ENCODE measurements at regions not wholly inside any gene's neighbourhood (a gene's known extent, or its start where the extent isn't known, plus 50 kb on each side); places are given as distances from the start of the nearest gene placed in this dataset.

DNA sequence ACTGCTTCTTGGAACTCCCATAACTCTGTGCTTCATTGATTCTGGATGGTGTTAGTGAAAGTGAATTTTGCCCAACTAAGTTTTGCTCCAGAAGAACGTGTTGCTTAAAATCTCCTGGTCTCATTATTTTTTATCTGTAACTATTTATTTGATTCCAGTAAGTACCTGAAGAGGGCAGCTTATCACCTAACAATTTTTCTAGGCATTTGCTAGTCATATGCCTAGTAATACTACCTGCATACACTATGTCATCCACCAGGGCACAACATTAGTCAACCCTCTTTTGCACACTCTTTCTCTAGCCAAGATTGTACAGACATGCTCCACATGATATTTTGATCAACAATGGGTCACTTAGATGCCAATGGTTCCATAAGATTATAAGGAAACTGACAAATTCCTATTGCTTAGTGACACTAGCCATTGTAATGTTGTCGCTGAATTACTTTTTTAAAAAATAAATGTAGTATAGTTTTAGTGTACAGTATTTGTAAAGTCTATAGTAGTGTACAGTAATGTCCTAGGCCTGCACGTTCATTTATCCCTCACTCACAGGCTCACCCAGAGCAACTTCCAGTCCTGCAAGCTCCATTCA is 499.9 kb upstream of the AADAT start:
- DNase-seq (ENCODE audit: low read depth) = peak; percentile 75
- no peak overlapping the region for H3K4me3 ChIP-seq (ENCODE audit: low read depth, low read length)
- TF ChIP-seq, protein P1, sequence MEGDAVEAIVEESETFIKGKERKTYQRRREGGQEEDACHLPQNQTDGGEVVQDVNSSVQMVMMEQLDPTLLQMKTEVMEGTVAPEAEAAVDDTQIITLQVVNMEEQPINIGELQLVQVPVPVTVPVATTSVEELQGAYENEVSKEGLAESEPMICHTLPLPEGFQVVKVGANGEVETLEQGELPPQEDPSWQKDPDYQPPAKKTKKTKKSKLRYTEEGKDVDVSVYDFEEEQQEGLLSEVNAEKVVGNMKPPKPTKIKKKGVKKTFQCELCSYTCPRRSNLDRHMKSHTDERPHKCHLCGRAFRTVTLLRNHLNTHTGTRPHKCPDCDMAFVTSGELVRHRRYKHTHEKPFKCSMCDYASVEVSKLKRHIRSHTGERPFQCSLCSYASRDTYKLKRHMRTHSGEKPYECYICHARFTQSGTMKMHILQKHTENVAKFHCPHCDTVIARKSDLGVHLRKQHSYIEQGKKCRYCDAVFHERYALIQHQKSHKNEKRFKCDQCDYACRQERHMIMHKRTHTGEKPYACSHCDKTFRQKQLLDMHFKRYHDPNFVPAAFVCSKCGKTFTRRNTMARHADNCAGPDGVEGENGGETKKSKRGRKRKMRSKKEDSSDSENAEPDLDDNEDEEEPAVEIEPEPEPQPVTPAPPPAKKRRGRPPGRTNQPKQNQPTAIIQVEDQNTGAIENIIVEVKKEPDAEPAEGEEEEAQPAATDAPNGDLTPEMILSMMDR (IDR thresholded peaks at IDR 0.05; ENCODE audit: insufficient read depth, low read depth, low read length, missing control alignments) = peak; percentile 52

DNA sequence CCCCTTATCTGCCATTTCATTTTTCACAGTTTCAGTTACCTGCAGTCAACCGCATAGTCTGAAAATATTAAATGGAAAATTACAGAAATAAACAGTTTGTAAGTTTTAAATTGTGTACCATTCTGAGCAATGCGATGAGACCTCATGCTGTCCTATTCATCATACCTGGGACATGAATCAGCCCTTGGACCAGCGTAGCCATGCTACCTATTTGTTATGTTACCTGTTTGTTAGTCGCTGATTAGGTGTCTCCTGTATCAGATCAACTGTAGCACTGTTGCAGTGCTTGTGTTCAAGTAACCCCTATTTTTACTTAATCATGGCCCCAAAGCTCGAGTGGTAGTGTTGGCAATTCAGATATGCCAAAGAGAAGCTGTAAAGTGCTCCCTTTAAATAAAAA is 492.2 kb upstream of the AADAT start:
- no peak overlapping the region for H3K4me3 ChIP-seq (ENCODE audit: low read depth, low read length)
- TF ChIP-seq, protein P1 (IDR thresholded peaks at IDR 0.05; ENCODE audit: insufficient read depth, low read depth, low read length, missing control alignments) = no peak
- DNase-seq (ENCODE audit: low read depth) = no peak

DNA sequence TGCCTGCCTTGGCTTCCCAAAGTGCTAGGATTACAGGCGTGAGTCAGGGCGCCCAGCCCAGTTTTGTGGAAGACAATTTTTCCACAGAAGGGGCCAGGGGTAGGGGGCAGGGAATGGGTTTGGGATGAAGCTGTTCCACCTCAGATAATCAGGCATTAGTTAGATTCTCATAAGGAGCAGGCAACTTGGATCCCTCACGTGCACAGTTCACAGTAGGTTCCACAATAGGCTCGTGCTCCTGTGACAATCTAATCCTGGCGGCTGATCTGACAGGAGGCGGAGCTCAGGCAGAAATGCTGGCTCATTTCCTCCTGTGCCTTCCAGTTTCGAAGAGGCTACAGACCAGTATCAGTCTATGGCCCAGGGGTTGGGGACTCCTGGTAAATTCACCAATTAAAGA is 491.6 kb upstream of the AADAT start:
- no peak overlapping the region for H3K4me3 ChIP-seq (ENCODE audit: low read depth, low read length)
- no peak for DNase-seq (ENCODE audit: low read depth)
- TF ChIP-seq, protein P1 (IDR thresholded peaks at IDR 0.05; ENCODE audit: insufficient read depth, low read depth, low read length, missing control alignments) = no peak

DNA sequence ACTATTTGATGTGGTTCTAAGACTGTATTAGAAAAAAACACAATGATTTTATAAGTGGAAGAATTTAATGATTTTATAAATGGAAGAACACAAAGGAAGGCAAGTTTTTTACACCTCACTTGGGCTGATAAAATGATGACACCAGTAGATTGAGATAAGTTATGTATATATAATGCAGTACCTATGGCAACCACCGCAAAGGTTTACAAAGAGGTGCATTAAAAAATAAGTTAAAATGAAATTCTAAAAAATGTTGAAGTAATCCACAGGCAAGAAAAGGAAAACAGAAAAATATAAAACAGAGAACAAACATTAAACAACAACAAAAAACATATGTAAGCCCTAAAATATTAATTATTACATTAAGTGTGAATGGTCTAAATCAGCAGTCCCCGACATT is 490.9 kb upstream of the AADAT start:
- no peak overlapping the region for H3K4me3 ChIP-seq (ENCODE audit: low read depth, low read length)
- TF ChIP-seq, protein P1 (IDR thresholded peaks at IDR 0.05; ENCODE audit: insufficient read depth, low read depth, low read length, missing control alignments) = no peak
- DNase-seq (ENCODE audit: low read depth) = no peak

DNA sequence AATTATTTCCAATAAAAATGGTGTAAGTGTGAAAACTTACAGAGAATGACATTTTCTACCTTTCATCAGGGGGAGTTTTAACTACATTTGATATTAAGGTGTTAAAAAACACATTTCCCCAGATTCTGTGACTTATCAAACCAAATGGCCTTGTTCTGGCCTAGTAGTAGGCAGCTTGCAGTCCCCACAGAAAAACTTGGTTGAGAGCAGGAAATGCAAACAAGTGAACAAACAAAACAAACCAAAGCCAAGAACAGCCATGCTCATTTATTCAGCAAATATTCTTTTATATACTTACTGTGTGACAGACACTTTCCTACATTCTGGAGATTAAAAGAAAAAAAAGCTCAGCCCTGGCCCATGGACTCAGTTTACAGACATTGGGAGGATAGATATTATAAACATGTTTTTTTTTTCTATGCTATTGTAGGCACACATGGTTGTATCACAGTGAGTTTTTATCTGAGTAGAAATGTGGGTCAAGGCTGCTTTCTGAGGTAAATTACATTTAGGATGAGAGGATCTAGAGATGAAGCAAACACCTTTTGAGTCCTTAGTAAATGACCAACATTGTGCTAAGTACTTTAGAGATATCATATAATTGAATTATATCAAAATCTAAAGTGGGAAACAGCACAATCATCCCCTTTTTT is 449.2 kb upstream of the AADAT start:
- H3K4me3 ChIP-seq (ENCODE audit: low read depth, low read length) = no peak overlapping the region
- TF ChIP-seq, protein P1 (IDR thresholded peaks at IDR 0.05; ENCODE audit: insufficient read depth, low read depth, low read length, missing control alignments) = no peak
- DNase-seq (ENCODE audit: low read depth) = no peak

DNA sequence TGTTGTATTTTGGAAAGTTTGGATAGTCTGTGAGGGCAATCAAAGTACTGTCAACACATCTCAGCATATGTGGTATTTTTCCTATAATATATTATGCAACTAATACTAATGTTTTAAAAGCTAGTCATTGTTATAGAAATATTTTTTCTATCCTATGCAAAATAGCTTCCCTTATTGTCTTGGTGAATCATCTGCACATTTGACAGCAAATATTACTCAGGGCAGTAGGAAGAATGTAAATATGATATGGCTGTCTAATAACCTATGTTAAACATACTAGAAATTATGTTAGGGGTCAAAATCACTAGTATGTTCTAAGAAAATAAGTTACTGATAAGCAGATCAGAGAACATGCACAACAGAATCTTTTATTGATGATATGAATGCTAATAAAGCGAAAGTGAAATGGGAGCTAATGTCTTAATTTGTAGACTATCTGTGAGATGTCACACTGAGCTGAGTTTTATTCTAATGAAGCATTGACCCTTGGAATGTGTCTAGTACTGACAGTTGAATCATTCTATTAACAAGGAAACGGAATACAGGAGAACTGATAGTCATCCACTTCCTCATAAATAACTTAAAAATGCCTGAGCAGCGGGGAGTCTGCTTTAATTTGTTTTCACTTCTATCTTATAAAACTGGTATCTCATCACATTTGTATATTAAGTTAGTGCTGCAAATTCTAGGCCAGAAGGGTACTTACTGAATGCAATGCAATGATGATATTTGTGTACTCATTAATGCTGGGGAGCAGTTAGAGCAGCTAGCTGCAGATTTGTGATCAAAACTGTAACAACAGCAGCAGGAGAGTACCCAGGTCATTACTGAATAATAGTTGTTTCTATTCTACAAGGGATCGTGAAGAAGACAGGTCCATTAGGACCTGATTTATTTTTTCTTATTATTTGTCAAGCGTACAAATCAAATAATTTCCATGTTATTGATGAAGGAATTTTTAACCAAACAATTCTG is 440.3 kb upstream of the AADAT start:
- TF ChIP-seq, protein P1 (IDR thresholded peaks at IDR 0.05; ENCODE audit: insufficient read depth, low read depth, low read length, missing control alignments) = no peak
- no peak for DNase-seq (ENCODE audit: low read depth)
- H3K4me3 ChIP-seq (ENCODE audit: low read depth, low read length) = no peak overlapping the region
